Smooth muscle cell (in vitro differentiated cells): ENCODE measurements at regions not wholly inside any gene's neighbourhood (a gene's known extent, or its start where the extent isn't known, plus 50 kb on each side); places are given as distances from the start of the nearest gene placed in this dataset.

Source experiments
- DNase-seq: peaks from one replicate; lab custom pipeline; 2025; ENCODE audit not compliant: unreplicated experiment; lab: John Stamatoyannopoulos, UW
- H2AFZ ChIP-seq: fragments of 200-600 bp; sonication (generic); 2 replicates; pipeline ENCODE4 v1.6.0; 2016; ENCODE audit warnings: antibody characterized with exemption, low read depth, mild to moderate bottlenecking
- H3F3A ChIP-seq: fragments of 200-600 bp; sonication (generic); 2 replicates; pipeline ENCODE4 v1.6.0; 2017; ENCODE audit warnings: antibody characterized with exemption, low read depth
- H3K27ac ChIP-seq: fragments of 200-600 bp; sonication (generic); 2 replicates; pipeline ENCODE4 v1.5.1; 2016; ENCODE audit warnings: low read depth, mild to moderate bottlenecking
- H3K27me3 ChIP-seq: fragments of 200-600 bp; sonication (generic); 2 replicates; pipeline ENCODE4 v1.6.1; 2016; ENCODE audit warnings: low read depth, mild to moderate bottlenecking
- H3K36me3 ChIP-seq: fragments of 200-600 bp; sonication (generic); 2 replicates; pipeline ENCODE4 v1.5.1; 2016; ENCODE audit warnings: low read depth
- H3K4me1 ChIP-seq: fragments of 200-600 bp; sonication (generic); 2 replicates; pipeline ENCODE4 v1.5.1; 2016; ENCODE audit warnings: low read depth
- H3K4me2 ChIP-seq: fragments of 200-600 bp; sonication (generic); 2 replicates; pipeline ENCODE4 v1.6.0; 2016; ENCODE audit warnings: mild to moderate bottlenecking
- H3K4me3 ChIP-seq: fragments of 200-600 bp; sonication (generic); 2 replicates; pipeline ENCODE4 v1.5.1; 2016; ENCODE audit warnings: mild to moderate bottlenecking
- H3K79me2 ChIP-seq: fragments of 200-600 bp; sonication (generic); 2 replicates; pipeline ENCODE4 v1.6.0; 2016; ENCODE audit warnings: low read depth, mild to moderate bottlenecking
- H3K9ac ChIP-seq: fragments of 200-600 bp; sonication (generic); 2 replicates; pipeline ENCODE4 v1.6.0; 2016; ENCODE audit warnings: low read depth
- H3K9me3 ChIP-seq: fragments of 200-600 bp; sonication (generic); replicated peaks from 2 replicates; pipeline ENCODE4 v1.5.1; 2016; ENCODE audit warnings: low read depth
- H4K20me1 ChIP-seq: fragments of 200-600 bp; sonication (generic); 2 replicates; pipeline ENCODE4 v1.6.0; 2016; ENCODE audit warnings: low read depth
- WGBS: methylation state at CpG from one replicate; pipeline ENCODE4 v1.1.7; 2016; ENCODE audit warnings: low lambda C conversion rate; 5-methylcytosine and 5-hydroxymethylcytosine counted together
- TF ChIP-seq, protein P1 (sequence below): fragments of 200-600 bp; sonication (generic); IDR thresholded peaks from 2 replicates; pipeline ENCODE4 v1.5.1; 2017; ENCODE audit warnings: borderline replicate concordance, mild to moderate bottlenecking, antibody characterized with exemption; ENCODE audit not compliant: insufficient read depth, poor library complexity, severe bottlenecking

DNA sequence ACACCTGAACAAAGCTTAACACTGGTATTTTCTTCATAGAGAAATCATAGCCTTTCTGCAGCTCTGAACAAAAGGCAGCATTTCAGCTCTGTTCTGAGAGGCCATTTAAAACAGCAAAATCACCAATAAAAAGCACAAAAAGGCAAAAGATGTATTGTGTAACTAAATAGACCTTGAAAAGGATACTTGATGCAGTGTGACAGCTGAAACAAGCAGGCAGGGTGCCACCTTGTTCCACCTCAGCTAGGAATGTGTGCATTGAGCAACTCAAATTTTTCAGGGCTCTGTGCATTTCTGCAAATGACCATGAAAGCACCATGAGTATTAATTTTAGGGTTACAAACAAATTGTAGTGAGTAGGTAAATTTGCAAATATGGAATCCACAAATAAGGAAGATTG lies 65.8 kb downstream of the RHOU start:
- Histone ChIP-seq H3K36me3 (no peaks in the 10 kb centered on the region), H3K9me3 (no peaks in the 10 kb centered on the region), H4K20me1 (no peaks in the 10 kb centered on the region), H3K27me3 (no peaks in the 10 kb centered on the region), H3K79me2 (no peaks in the 10 kb centered on the region), H2AFZ (no peak overlapping the region), H3K4me3 (no peak overlapping the region), H3F3A (peaks cover 28% of the 10 kb centered on the region), H3K9ac (no peak overlapping the region), H3K4me2 (no peak overlapping the region), H3K4me1 (peaks cover 8% of the 10 kb centered on the region), H3K27ac (no peak overlapping the region)
- DNase-seq: no peak
- TF ChIP-seq, protein P1, sequence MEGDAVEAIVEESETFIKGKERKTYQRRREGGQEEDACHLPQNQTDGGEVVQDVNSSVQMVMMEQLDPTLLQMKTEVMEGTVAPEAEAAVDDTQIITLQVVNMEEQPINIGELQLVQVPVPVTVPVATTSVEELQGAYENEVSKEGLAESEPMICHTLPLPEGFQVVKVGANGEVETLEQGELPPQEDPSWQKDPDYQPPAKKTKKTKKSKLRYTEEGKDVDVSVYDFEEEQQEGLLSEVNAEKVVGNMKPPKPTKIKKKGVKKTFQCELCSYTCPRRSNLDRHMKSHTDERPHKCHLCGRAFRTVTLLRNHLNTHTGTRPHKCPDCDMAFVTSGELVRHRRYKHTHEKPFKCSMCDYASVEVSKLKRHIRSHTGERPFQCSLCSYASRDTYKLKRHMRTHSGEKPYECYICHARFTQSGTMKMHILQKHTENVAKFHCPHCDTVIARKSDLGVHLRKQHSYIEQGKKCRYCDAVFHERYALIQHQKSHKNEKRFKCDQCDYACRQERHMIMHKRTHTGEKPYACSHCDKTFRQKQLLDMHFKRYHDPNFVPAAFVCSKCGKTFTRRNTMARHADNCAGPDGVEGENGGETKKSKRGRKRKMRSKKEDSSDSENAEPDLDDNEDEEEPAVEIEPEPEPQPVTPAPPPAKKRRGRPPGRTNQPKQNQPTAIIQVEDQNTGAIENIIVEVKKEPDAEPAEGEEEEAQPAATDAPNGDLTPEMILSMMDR: no peak

DNA sequence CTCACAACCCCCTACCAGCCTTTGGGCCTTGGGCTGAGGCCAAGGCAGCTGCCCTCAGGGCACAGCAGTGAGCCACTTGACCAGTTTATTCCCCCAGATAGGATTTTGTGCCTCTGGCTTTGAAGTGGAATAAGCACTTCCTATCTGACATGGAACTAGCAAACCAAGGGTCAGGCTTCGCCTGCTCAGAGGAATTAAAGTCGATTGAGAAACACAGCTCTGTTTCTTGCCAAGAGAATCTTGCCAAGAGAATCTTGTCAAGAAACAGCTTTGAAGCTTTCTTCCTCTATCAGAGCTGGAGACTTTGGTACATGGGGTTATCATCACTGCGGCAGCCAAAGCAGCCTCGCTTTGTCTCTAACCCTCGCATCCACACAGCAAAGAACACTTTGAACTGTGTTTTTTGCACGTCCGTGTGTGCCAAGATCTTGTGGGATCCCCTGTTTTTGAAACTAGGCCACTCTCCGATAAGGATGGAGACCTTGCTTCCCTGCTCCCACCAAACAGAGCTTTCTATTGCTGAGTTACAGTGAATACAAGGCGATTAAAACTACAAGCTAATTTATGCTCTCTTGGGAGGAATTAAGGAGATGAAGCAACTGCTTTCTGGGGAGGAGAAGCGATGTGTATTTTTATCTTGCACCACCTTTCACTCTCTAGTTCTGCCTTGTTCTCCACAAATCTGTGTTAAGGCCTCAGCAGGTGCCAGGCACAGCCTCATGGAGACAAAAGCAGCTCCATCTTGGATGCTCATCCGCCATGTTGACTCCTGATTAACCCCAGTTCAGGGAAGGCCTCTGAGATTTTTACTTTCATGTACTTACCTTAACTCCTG lies 67.3 kb downstream of the RHOU start:
- WGBS: 27% methylated on average over 11 of the region's 11 CpGs
- H3F3A ChIP-seq: peaks cover 28% of the 10 kb centered on the region
- no peak overlapping the region for H3K9ac ChIP-seq
- no peaks in the 10 kb centered on the region for H3K36me3 ChIP-seq
- no peaks in the 10 kb centered on the region for H3K79me2 ChIP-seq
- H3K9me3 ChIP-seq: no peaks in the 10 kb centered on the region
- H3K27me3 ChIP-seq: no peaks in the 10 kb centered on the region
- DNase-seq: no peak
- H2AFZ ChIP-seq: peak overlapping the region; percentile 6
- peaks cover 8% of the 10 kb centered on the region for H3K4me1 ChIP-seq
- no peaks in the 10 kb centered on the region for H4K20me1 ChIP-seq
- H3K4me3 ChIP-seq: no peak overlapping the region
- H3K4me2 ChIP-seq: peak overlapping the region; percentile 22
- TF ChIP-seq, protein P1: no peak
- peak overlapping the region; percentile 22 for H3K27ac ChIP-seq

DNA sequence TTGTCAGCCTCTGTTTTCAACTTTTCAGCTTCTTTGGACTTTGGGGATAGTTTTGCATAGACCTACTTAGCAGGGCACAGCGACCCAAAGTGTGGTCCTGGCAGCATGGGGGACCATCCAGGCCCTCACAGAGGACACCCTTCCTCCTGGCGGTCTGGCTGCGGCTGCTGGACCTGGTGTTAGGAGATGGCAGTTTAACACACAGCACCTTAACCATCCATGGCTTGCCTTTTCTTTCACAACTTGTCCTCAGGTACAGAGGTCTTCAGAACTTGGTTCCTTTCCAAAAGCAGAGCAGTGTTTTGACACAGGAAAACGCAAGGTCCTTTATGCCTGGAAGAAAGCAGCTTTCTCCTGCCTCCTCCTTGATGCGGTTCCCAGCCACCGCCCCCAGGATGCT lies 68.1 kb downstream of the RHOU start:
- Histone ChIP-seq H4K20me1 (no peaks in the 10 kb centered on the region), H3K9ac (no peak overlapping the region), H3K79me2 (no peaks in the 10 kb centered on the region), H3K4me2 (no peak overlapping the region), H3K27me3 (no peaks in the 10 kb centered on the region), H3K36me3 (no peaks in the 10 kb centered on the region), H3K4me3 (no peak overlapping the region), H3K9me3 (no peaks in the 10 kb centered on the region), H2AFZ (no peak overlapping the region), H3K27ac (no peak overlapping the region), H3F3A (peaks cover 28% of the 10 kb centered on the region), H3K4me1 (peaks cover 8% of the 10 kb centered on the region)
- 92% methylated on average over 6 of the region's 6 CpGs for WGBS
- TF ChIP-seq, protein P1: no peak
- no peak for DNase-seq

DNA sequence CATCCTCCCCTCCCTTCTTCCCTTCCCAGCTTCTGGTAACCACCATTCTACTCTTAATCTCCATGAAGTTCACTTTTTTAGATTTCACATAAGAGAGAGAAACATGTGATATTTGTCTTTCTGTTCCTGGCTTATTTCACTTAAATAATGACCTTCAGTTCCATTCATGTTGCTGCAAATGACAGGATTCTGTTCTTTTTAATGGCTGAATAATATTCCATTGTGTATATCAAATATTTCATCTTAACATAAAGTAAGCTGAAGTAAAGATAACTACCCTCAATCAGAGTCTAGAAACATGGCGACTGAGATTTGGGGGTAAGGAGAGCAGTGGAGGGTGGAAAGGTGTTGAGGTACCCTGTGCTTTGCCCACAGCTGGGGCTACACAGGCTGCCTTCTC lies 68.9 kb downstream of the RHOU start:
- Histone ChIP-seq H3K4me3 (no peak overlapping the region), H2AFZ (no peak overlapping the region), H4K20me1 (no peaks in the 10 kb centered on the region), H3K27ac (no peak overlapping the region), H3K4me1 (peaks cover 8% of the 10 kb centered on the region), H3K9me3 (no peaks in the 10 kb centered on the region), H3K27me3 (no peaks in the 10 kb centered on the region), H3K79me2 (no peaks in the 10 kb centered on the region), H3F3A (peaks cover 28% of the 10 kb centered on the region), H3K4me2 (no peak overlapping the region), H3K36me3 (no peaks in the 10 kb centered on the region), H3K9ac (no peak overlapping the region)
- WGBS: 100% methylated on average over 1 of the region's 1 CpG
- no peak for DNase-seq
- TF ChIP-seq, protein P1: no peak
